Neural progenitor cell (in vitro differentiated cells): ENCODE measurements at regions not wholly inside any gene's neighbourhood (a gene's known extent, or its start where the extent isn't known, plus 50 kb on each side); places are given as distances from the start of the nearest gene placed in this dataset.

Experiments
- EZH2 ChIP-seq: fragments of 200-600 bp; sonication (generic); IDR thresholded peaks from 2 replicates; pipeline ENCODE4 v1.6.1; 2017; ENCODE audit warnings: antibody characterized with exemption, mild to moderate bottlenecking, moderate library complexity
- EZH2phosphoT487 ChIP-seq: fragments of 200-600 bp; sonication (generic); IDR thresholded peaks from 2 replicates; pipeline ENCODE4 v1.6.1; 2017; ENCODE audit warnings: antibody characterized with exemption
- TF ChIP-seq, protein P1 (sequence below): fragments of 200-600 bp; sonication (generic); IDR thresholded peaks from 2 replicates; pipeline ENCODE4 v1.5.1; 2017; ENCODE audit warnings: antibody characterized with exemption, mild to moderate bottlenecking

- TF ChIP-seq, protein P1, sequence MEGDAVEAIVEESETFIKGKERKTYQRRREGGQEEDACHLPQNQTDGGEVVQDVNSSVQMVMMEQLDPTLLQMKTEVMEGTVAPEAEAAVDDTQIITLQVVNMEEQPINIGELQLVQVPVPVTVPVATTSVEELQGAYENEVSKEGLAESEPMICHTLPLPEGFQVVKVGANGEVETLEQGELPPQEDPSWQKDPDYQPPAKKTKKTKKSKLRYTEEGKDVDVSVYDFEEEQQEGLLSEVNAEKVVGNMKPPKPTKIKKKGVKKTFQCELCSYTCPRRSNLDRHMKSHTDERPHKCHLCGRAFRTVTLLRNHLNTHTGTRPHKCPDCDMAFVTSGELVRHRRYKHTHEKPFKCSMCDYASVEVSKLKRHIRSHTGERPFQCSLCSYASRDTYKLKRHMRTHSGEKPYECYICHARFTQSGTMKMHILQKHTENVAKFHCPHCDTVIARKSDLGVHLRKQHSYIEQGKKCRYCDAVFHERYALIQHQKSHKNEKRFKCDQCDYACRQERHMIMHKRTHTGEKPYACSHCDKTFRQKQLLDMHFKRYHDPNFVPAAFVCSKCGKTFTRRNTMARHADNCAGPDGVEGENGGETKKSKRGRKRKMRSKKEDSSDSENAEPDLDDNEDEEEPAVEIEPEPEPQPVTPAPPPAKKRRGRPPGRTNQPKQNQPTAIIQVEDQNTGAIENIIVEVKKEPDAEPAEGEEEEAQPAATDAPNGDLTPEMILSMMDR, result no peak
- TF ChIP-seq EZH2 (no peak), EZH2phosphoT487 (no peak)
These were observed 108.1 kb upstream of the IVNS1ABP start for GRCh38 chr1:185425163-185425562.
